ENCODE measurements at regions not wholly inside any gene's neighbourhood (a gene's known extent, or its start where the extent isn't known, plus 50 kb on each side); places are given as distances from the start of the nearest gene placed in this dataset.

GRCh38 chr12:111194703-111195051 lies 174.2 kb downstream of the PHETA1 start:
- no peak for DNase-seq

- no peak for DNase-seq
Measured at GRCh38 chr12:111193977-111194702, 174.8 kb downstream of the PHETA1 start.

- DNase-seq: no peak
Measured at GRCh38 chr12:111193496-111193895, 175.4 kb downstream of the PHETA1 start.

- no peak for DNase-seq
Measured at GRCh38 chr12:111193067-111193466, 175.8 kb downstream of the PHETA1 start.

- DNase-seq: no peak
Measured at GRCh38 chr12:111192647-111193046, 176.2 kb downstream of the PHETA1 start.

- no peak for DNase-seq
Measured at GRCh38 chr12:111190741-111191526, 178.0 kb downstream of the PHETA1 start.

- DNase-seq: no peak
Measured at GRCh38 chr12:111189792-111190191, 179.1 kb downstream of the PHETA1 start.

GRCh38 chr12:111188436-111188835 lies 180.5 kb downstream of the PHETA1 start:
- no peak for DNase-seq

GRCh38 chr12:111186347-111186746 lies 182.5 kb downstream of the PHETA1 start:
- no peak for DNase-seq

GRCh38 chr12:111185889-111186227 lies 183.0 kb downstream of the PHETA1 start:
- no peak for DNase-seq

- DNase-seq: no peak
Measured at GRCh38 chr12:111185206-111185888, 183.5 kb downstream of the PHETA1 start.

- no peak for DNase-seq
Measured at GRCh38 chr12:111184161-111184560, 184.7 kb downstream of the PHETA1 start.

- DNase-seq: no peak
Measured at GRCh38 chr12:111183094-111183493, 185.8 kb downstream of the PHETA1 start.

GRCh38 chr12:111182382-111182781 lies 186.5 kb downstream of the PHETA1 start:
- DNase-seq: no peak

GRCh38 chr12:111181143-111181726 lies 187.7 kb downstream of the PHETA1 start:
- DNase-seq: peak; percentile 33

- no peak for DNase-seq
Measured at GRCh38 chr12:111180426-111181142, 188.3 kb downstream of the PHETA1 start.

- DNase-seq: no peak
Measured at GRCh38 chr12:111178181-111179081, 190.5 kb downstream of the PHETA1 start.

- no peak for DNase-seq
Measured at GRCh38 chr12:111175396-111176094, 193.3 kb downstream of the PHETA1 start.

GRCh38 chr12:111174961-111175345 lies 193.9 kb downstream of the PHETA1 start:
- no peak for DNase-seq

GRCh38 chr12:111174251-111174960 lies 194.5 kb downstream of the PHETA1 start:
- DNase-seq: no peak

GRCh38 chr12:111173836-111174235 lies 195.1 kb downstream of the PHETA1 start:
- DNase-seq: no peak
